Upper lobe of left lung (tissue), 4 donors: ENCODE measurements at regions not wholly inside any gene's neighbourhood (a gene's known extent, or its start where the extent isn't known, plus 50 kb on each side); places are given as distances from the start of the nearest gene placed in this dataset.

ENCODE experiments used
- CTCF ChIP-seq, 6 experiments: fragments of 450-650 bp in 4 of 6; fragments of 200-600 bp in 2 of 6; sonication (generic) in 2 of 6; IDR thresholded peaks; one replicate each; pipeline ENCODE4 v1.5.1; 2016 to 2019; ENCODE audit warnings: antibody characterized with exemption in 6 of 6
- EP300 ChIP-seq, 4 donors: sonication (generic); formaldehyde crosslinking; IDR thresholded peaks; one replicate each; pipeline ENCODE4 v1.5.1; 2017; ENCODE audit warnings: antibody characterized with exemption in 4 of 4, control low read depth in 2 of 4

- TF ChIP-seq CTCF (IDR thresholded peaks at IDR 0.05) (no peak), EP300 (IDR thresholded peaks at IDR 0.05) (no peak)
These were observed 114.0 kb downstream of the MED10 start for GRCh38 chr5:6264394-6264793.
